Suprapubic skin (tissue), 3 donors: ENCODE measurements at regions not wholly inside any gene's neighbourhood (a gene's known extent, or its start where the extent isn't known, plus 50 kb on each side); places are given as distances from the start of the nearest gene placed in this dataset.

ENCODE experiments used
- EP300 ChIP-seq: sonication (generic); formaldehyde crosslinking; IDR thresholded peaks from one replicate; pipeline ENCODE4 v1.6.1; 2017; ENCODE audit warnings: antibody characterized with exemption
- POLR2A ChIP-seq, 2 donors: fragments of 450-650 bp; IDR thresholded peaks; one replicate each; pipeline ENCODE4 v1.6.1; 2017; ENCODE audit warnings: antibody characterized with exemption in 2 of 2, mild to moderate bottlenecking in 2 of 2, moderate library complexity in 2 of 2
- TF ChIP-seq, protein P1 (sequence below), 2 donors: fragments of 200-600 bp in 1 of 2; fragments of 450-650 bp in 1 of 2; sonication (generic) in 1 of 2; IDR thresholded peaks; one replicate each; pipeline ENCODE4 v1.5.1; 2016 to 2019; ENCODE audit warnings: antibody characterized with exemption in 2 of 2, mild to moderate bottlenecking in 1 of 2, moderate library complexity in 1 of 2

DNA sequence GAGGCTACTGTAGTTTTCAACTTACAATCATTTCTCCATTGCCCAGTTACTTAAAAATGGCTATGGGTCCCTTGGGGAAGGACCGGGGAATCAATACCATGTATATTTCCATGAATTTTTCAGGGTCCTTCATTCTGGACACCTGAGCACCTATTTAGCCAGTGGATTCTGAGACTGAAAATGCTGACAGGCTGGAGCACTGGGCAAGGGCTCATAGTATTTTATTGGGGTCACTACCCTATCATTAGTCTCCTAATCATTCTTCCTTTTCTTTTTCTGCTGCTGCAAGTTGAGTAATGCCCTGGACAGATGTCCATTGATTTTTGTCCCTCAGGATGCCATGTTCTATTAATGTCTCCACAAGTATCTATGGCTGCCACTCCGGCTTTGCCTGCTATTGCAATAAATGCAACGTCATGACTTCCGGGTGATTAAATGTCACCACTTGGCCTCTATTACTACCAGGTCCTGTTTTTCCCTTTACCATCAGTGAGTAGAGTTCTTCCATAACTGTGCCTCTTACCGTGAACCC lies 279.3 kb upstream of the FBXL7 start:
- TF ChIP-seq, protein P1, sequence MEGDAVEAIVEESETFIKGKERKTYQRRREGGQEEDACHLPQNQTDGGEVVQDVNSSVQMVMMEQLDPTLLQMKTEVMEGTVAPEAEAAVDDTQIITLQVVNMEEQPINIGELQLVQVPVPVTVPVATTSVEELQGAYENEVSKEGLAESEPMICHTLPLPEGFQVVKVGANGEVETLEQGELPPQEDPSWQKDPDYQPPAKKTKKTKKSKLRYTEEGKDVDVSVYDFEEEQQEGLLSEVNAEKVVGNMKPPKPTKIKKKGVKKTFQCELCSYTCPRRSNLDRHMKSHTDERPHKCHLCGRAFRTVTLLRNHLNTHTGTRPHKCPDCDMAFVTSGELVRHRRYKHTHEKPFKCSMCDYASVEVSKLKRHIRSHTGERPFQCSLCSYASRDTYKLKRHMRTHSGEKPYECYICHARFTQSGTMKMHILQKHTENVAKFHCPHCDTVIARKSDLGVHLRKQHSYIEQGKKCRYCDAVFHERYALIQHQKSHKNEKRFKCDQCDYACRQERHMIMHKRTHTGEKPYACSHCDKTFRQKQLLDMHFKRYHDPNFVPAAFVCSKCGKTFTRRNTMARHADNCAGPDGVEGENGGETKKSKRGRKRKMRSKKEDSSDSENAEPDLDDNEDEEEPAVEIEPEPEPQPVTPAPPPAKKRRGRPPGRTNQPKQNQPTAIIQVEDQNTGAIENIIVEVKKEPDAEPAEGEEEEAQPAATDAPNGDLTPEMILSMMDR (IDR thresholded peaks at IDR 0.05): no peak
- no peak for TF ChIP-seq EP300
- TF ChIP-seq POLR2A (IDR thresholded peaks at IDR 0.05): no peak
